ENCODE measurements at regions not wholly inside any gene's neighbourhood (a gene's known extent, or its start where the extent isn't known, plus 50 kb on each side); places are given as distances from the start of the nearest gene placed in this dataset.

GRCh38 chr6:85041376-85041775, 277.0 kb upstream of the TBX18 start:
- no peak for DNase-seq (ENCODE audit: extremely low read depth, low read depth)
- TF ChIP-seq CTCF (IDR thresholded peaks at IDR 0.05; ENCODE audit: low read depth, low read length, missing control alignments) = no peak
- H3K4me3 ChIP-seq (replicated peaks; ENCODE audit: low read depth, low read length) = no peak overlapping the region

GRCh38 chr6:85037221-85037620, 272.8 kb upstream of the TBX18 start:
- H3K4me3 ChIP-seq (replicated peaks; ENCODE audit: low read depth, low read length) = no peak overlapping the region
- TF ChIP-seq CTCF (IDR thresholded peaks at IDR 0.05; ENCODE audit: low read depth, low read length, missing control alignments) = no peak
- no peak for DNase-seq (ENCODE audit: extremely low read depth, low read depth)

GRCh38 chr6:85035766-85036165, 271.4 kb upstream of the TBX18 start:
- no peak overlapping the region for H3K4me3 ChIP-seq (replicated peaks; ENCODE audit: low read depth, low read length)
- DNase-seq (ENCODE audit: extremely low read depth, low read depth) = no peak
- TF ChIP-seq CTCF (IDR thresholded peaks at IDR 0.05; ENCODE audit: low read depth, low read length, missing control alignments) = no peak

- DNase-seq (ENCODE audit: extremely low read depth, low read depth) = no peak
- no peak for TF ChIP-seq CTCF (IDR thresholded peaks at IDR 0.05; ENCODE audit: low read depth, low read length, missing control alignments)
- H3K4me3 ChIP-seq (replicated peaks; ENCODE audit: low read depth, low read length) = no peak overlapping the region
Measured at GRCh38 chr6:85033547-85033946, 269.1 kb upstream of the TBX18 start.

GRCh38 chr6:85026021-85026420, 261.6 kb upstream of the TBX18 start:
- DNase-seq (ENCODE audit: extremely low read depth, low read depth) = no peak
- no peak overlapping the region for H3K4me3 ChIP-seq (replicated peaks; ENCODE audit: low read depth, low read length)
- TF ChIP-seq CTCF (IDR thresholded peaks at IDR 0.05; ENCODE audit: low read depth, low read length, missing control alignments) = no peak

GRCh38 chr6:85023721-85024120, 259.3 kb upstream of the TBX18 start:
- DNase-seq (ENCODE audit: extremely low read depth, low read depth) = no peak
- H3K4me3 ChIP-seq (replicated peaks; ENCODE audit: low read depth, low read length) = no peak overlapping the region
- TF ChIP-seq CTCF (IDR thresholded peaks at IDR 0.05; ENCODE audit: low read depth, low read length, missing control alignments) = no peak

- TF ChIP-seq CTCF (IDR thresholded peaks at IDR 0.05; ENCODE audit: low read depth, low read length, missing control alignments) = no peak
- no peak overlapping the region for H3K4me3 ChIP-seq (replicated peaks; ENCODE audit: low read depth, low read length)
- no peak for DNase-seq (ENCODE audit: extremely low read depth, low read depth)
Measured at GRCh38 chr6:85017352-85017751, 253.0 kb upstream of the TBX18 start.
